Activated T-cell treated with anti-CD3 and anti-CD28 coated beads, Interleukin-2, amount 50 U/mL, for 4 hours (primary cell): ENCODE measurements at regions not wholly inside any gene's neighbourhood (a gene's known extent, or its start where the extent isn't known, plus 50 kb on each side); places are given as distances from the start of the nearest gene placed in this dataset.

Experiments used
- ATAC-seq, 2 donors: fragments of 200-7000 bp; cut with Tn5 transposase; one replicate each; pipeline ENCODE4 v1.10.0; 2021
- DNase-seq: peaks from one replicate; pipeline ENCODE4 v3.0.0-alpha.2; 2020
- H3K27me3 Mint-ChIP-seq: one replicate; pipeline ENCODE4 v1.8.0; 2021; ENCODE audit warnings: low read depth, mixed read lengths
- H3K36me3 Mint-ChIP-seq: one replicate; pipeline ENCODE4 v1.8.0; 2022; ENCODE audit warnings: mixed read lengths; ENCODE audit not compliant: insufficient read depth
- H3K4me1 Mint-ChIP-seq: one replicate; pipeline ENCODE4 v1.8.0; 2021; ENCODE audit warnings: low read depth, mixed read lengths
- H3K4me3 Mint-ChIP-seq: one replicate; pipeline ENCODE4 v1.8.0; 2021; ENCODE audit warnings: mild to moderate bottlenecking, moderate library complexity, mixed read lengths
- H3K9me3 Mint-ChIP-seq: one replicate; pipeline ENCODE4 v1.8.0; 2021; ENCODE audit warnings: mixed read lengths

DNA sequence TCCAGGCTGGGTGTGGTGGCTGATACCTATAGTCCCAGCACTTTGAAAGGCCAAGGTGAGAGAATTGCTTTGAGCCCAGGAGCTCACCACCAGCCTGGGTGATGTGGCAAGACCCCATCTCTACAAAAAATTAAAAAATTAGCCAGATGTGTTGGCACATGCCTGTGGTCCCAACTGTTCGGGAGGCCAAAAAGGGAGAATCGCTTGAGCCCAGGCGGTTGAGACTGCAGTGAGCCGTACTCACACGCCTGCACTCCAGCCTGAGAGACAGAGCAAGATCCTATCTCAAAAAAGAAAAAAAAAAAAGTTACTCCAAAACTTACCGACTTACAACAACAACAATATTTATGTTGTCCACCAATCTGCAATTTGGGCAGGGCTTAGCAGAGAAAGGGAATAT, 178.0 kb upstream of the FN1 start:
- Mint-ChIP-seq H3K4me1 (no peaks in the 10 kb centered on the region), H3K9me3 (no peaks in the 10 kb centered on the region), H3K27me3 (peaks cover 2% of the 10 kb centered on the region), H3K4me3 (no peak overlapping the region), H3K36me3 (no peaks in the 10 kb centered on the region)
- ATAC-seq = no peak
- DNase-seq = no peak

GRCh38 chr2:215613280-215613679, 177.4 kb upstream of the FN1 start:
- Mint-ChIP-seq H3K27me3 (peaks cover 2% of the 10 kb centered on the region), H3K9me3 (no peaks in the 10 kb centered on the region), H3K4me1 (no peaks in the 10 kb centered on the region), H3K4me3 (no peak overlapping the region), H3K36me3 (no peaks in the 10 kb centered on the region)
- ATAC-seq (no peak), DNase-seq (no peak)

DNA sequence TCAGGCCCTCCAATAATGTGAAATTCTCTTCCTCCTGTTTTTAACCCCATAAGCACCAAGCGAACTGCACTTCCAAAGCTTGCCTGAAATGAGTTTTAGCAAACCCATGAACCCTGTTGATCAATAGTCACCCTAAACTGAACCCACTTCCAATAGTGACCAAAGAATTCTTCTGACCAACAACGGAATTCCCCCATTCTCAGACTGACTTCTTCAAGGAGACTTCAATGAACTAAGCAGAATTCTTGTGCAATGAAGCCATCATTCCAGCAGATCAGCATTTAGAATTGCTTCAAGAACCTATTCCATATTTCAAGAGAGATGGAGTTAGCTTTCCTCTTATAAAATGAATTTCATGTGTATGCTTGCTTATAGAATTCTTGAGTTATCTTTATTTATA, 176.9 kb upstream of the FN1 start:
- Mint-ChIP-seq H3K4me1 (no peaks in the 10 kb centered on the region), H3K4me3 (no peak overlapping the region), H3K9me3 (no peaks in the 10 kb centered on the region), H3K27me3 (peaks cover 2% of the 10 kb centered on the region), H3K36me3 (no peaks in the 10 kb centered on the region)
- no peak for ATAC-seq
- DNase-seq = no peak

GRCh38 chr2:215611609-215612386, 175.9 kb upstream of the FN1 start:
- Mint-ChIP-seq H3K27me3 (peaks cover 2% of the 10 kb centered on the region), H3K36me3 (no peaks in the 10 kb centered on the region), H3K4me1 (no peaks in the 10 kb centered on the region), H3K4me3 (no peak overlapping the region), H3K9me3 (no peaks in the 10 kb centered on the region)
- no peak for ATAC-seq
- no peak for DNase-seq

- Mint-ChIP-seq H3K4me3 (no peak overlapping the region), H3K36me3 (no peaks in the 10 kb centered on the region), H3K4me1 (no peaks in the 10 kb centered on the region), H3K9me3 (no peaks in the 10 kb centered on the region), H3K27me3 (peaks cover 2% of the 10 kb centered on the region)
- DNase-seq (no peak), ATAC-seq (no peak)
Measured at GRCh38 chr2:215609089-215610032, 173.5 kb upstream of the FN1 start.

DNA sequence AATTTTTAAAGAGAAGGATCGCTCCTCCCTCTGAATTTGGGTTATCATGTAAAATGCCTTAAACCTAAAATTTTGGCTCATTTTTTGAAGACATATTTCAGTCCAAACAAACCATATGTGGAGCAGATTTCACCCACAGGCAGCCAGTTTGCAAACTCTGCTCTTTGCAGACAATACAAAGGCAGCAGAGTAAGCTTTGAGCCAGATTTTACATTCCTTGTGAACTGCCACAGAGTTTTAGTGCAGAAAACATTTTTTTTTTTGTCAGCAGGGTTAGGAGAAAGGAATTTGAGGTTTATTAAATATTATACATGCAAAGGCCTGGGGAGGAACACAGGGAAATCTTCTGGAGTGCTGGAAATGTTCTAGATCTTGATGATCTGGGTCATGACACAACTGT, 171.9 kb upstream of the FN1 start:
- H3K4me1 Mint-ChIP-seq = no peaks in the 10 kb centered on the region
- ATAC-seq (no peak), DNase-seq (no peak)
- no peaks in the 10 kb centered on the region for H3K9me3 Mint-ChIP-seq
- H3K27me3 Mint-ChIP-seq = peaks cover 1% of the 10 kb centered on the region
- H3K4me3 Mint-ChIP-seq = no peak overlapping the region
- no peaks in the 10 kb centered on the region for H3K36me3 Mint-ChIP-seq

DNA sequence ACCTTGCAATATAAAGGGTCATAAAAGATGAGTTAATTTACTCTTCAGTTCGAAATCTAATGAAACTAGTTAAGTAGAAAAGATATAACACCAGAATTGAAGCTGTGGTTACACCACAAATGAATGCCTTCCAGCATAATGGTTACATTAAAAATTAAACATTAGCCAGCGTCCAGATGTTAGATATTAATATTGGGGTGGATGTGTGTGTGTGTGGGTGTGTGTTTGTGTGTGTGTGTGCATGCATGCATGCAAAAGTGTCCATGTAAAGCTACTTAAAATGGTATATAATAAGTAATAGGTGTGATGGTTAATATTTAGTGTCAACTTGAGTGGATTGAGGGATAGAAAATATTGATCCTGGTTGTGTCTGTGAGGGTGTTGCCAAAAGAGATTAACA, 170.4 kb upstream of the FN1 start:
- DNase-seq = no peak
- H3K4me3 Mint-ChIP-seq = no peak overlapping the region
- H3K4me1 Mint-ChIP-seq = no peaks in the 10 kb centered on the region
- H3K9me3 Mint-ChIP-seq = no peaks in the 10 kb centered on the region
- no peak for ATAC-seq
- H3K36me3 Mint-ChIP-seq = no peaks in the 10 kb centered on the region
- no peaks in the 10 kb centered on the region for H3K27me3 Mint-ChIP-seq

GRCh38 chr2:215605214-215605613, 169.3 kb upstream of the FN1 start:
- H3K27me3 Mint-ChIP-seq = no peaks in the 10 kb centered on the region
- ATAC-seq (no peak), DNase-seq (no peak)
- no peak overlapping the region for H3K4me3 Mint-ChIP-seq
- H3K36me3 Mint-ChIP-seq = no peaks in the 10 kb centered on the region
- no peaks in the 10 kb centered on the region for H3K9me3 Mint-ChIP-seq
- no peaks in the 10 kb centered on the region for H3K4me1 Mint-ChIP-seq

DNA sequence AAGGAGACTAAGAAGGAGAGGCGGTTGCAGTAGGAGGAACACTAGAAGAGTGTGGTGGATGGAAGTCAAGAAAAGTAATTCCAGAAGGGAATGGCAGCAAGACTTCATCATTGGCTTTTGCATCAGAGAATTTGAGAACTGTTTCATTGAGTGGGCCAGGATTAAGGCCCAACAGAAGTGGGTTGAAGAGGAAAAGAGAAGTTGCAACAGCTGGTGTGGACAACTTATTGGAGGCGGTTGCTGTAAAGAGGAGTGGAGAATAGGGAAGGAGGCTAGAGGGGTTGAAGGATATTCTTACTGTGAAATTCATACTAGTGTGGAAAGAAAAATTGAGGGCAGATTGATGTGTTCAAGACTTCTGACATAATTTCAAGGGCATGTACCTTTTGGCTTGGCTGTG, 168.7 kb upstream of the FN1 start:
- Mint-ChIP-seq H3K36me3 (no peaks in the 10 kb centered on the region), H3K9me3 (no peaks in the 10 kb centered on the region), H3K27me3 (no peaks in the 10 kb centered on the region), H3K4me3 (no peak overlapping the region), H3K4me1 (no peaks in the 10 kb centered on the region)
- DNase-seq (no peak), ATAC-seq (no peak)

GRCh38 chr2:215603440-215603839, 167.6 kb upstream of the FN1 start:
- H3K4me3 Mint-ChIP-seq = no peak overlapping the region
- ATAC-seq (no peak), DNase-seq (no peak)
- H3K27me3 Mint-ChIP-seq = no peaks in the 10 kb centered on the region
- H3K9me3 Mint-ChIP-seq = no peaks in the 10 kb centered on the region
- no peaks in the 10 kb centered on the region for H3K4me1 Mint-ChIP-seq
- H3K36me3 Mint-ChIP-seq = no peaks in the 10 kb centered on the region

DNA sequence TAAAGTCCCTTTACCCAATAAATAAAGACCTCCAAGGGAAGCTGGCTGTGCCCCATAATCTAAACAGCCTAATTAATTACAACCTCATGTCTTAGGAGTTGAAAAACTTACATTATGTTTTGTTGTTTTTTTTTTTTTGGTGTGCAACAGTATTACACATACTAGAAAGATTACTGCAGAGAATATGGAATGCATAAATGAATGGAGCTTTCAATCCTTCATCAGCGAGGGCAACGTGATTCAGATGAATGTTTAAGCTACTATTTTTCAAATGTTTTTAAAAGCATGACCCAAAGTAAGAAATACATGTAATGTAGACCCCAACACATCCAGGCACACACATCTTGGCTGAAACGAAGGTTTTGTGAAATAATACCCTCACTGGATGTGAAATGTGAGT, 167.1 kb upstream of the FN1 start:
- DNase-seq (no peak), ATAC-seq (no peak)
- Mint-ChIP-seq H3K4me3 (no peak overlapping the region), H3K27me3 (no peaks in the 10 kb centered on the region), H3K9me3 (no peaks in the 10 kb centered on the region), H3K4me1 (no peaks in the 10 kb centered on the region), H3K36me3 (no peaks in the 10 kb centered on the region)

GRCh38 chr2:215601990-215602721, 166.3 kb upstream of the FN1 start:
- H3K36me3 Mint-ChIP-seq = no peaks in the 10 kb centered on the region
- H3K27me3 Mint-ChIP-seq = no peaks in the 10 kb centered on the region
- H3K4me1 Mint-ChIP-seq = no peaks in the 10 kb centered on the region
- ATAC-seq = no peak
- no peak overlapping the region for H3K4me3 Mint-ChIP-seq
- no peaks in the 10 kb centered on the region for H3K9me3 Mint-ChIP-seq
- DNase-seq = no peak

GRCh38 chr2:215601526-215601925, 165.7 kb upstream of the FN1 start:
- H3K27me3 Mint-ChIP-seq = no peaks in the 10 kb centered on the region
- no peaks in the 10 kb centered on the region for H3K9me3 Mint-ChIP-seq
- no peak overlapping the region for H3K4me3 Mint-ChIP-seq
- no peaks in the 10 kb centered on the region for H3K36me3 Mint-ChIP-seq
- ATAC-seq (no peak), DNase-seq (no peak)
- no peaks in the 10 kb centered on the region for H3K4me1 Mint-ChIP-seq

DNA sequence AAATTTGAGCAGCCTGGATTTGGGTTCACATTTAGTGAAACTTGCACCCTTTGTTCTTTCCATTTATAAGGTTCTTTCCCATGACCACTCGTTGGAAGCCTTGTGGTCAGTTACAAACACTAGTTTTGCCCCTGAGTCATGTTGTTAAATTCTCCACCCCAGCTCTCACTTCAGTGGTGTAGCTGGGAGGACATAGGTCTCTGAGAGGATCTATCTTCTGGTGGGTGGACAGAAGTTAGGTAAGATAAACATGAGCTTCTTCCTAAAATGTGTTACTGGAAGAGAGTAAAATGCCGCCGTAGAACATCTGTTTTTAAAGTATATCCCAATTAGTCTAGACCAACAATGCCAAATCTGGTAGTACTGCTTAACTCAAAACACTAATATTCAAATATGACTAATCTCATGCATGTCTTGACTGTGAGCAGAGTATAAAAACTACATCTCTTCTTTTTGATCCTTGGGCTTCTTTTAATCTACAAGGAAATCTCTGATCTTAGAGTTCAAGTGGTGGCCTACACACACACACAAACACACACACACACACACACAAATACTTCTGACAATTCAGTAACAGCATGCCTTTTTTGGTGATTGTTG, 162.6 kb upstream of the FN1 start:
- DNase-seq = no peak
- H3K27me3 Mint-ChIP-seq = no peaks in the 10 kb centered on the region
- no peak for ATAC-seq
- no peaks in the 10 kb centered on the region for H3K36me3 Mint-ChIP-seq
- no peaks in the 10 kb centered on the region for H3K4me1 Mint-ChIP-seq
- no peak overlapping the region for H3K4me3 Mint-ChIP-seq
- no peaks in the 10 kb centered on the region for H3K9me3 Mint-ChIP-seq
